Neural cell (in vitro differentiated cells): ENCODE measurements at regions not wholly inside any gene's neighbourhood (a gene's known extent, or its start where the extent isn't known, plus 50 kb on each side); places are given as distances from the start of the nearest gene placed in this dataset.
A peak's percentile ranks its signal among the peaks of the same experiment; 100 is the strongest.

Experiments
- H2AFZ ChIP-seq: fragments of 200-600, 300-800 bp; sonication (generic), shearing (Covaris generic); 2 replicates; pipeline ENCODE4 v1.6.0; 2014; ENCODE audit warnings: low read depth, mild to moderate bottlenecking, antibody characterized with exemption, low read length, moderate library complexity
- H3F3A ChIP-seq: fragments of 200-600 bp; shearing (Covaris generic); 2 replicates; pipeline ENCODE4 v1.6.1; 2016; ENCODE audit warnings: mild to moderate bottlenecking, moderate library complexity, mixed read lengths, antibody characterized with exemption, low read length; ENCODE audit not compliant: insufficient read depth, poor library complexity, severe bottlenecking
- H3K27ac ChIP-seq: fragments of 200-600, 300-800 bp; sonication (generic), shearing (Covaris generic); 2 replicates; pipeline ENCODE4 v1.5.1; 2014; ENCODE audit warnings: mild to moderate bottlenecking, low read length, moderate library complexity
- H3K27me3 ChIP-seq: fragments of 300-800, 200-600 bp; sonication (generic), shearing (Covaris generic); 2 replicates; pipeline ENCODE4 v1.6.0; 2014; ENCODE audit warnings: mild to moderate bottlenecking, low read depth, low read length, moderate library complexity; ENCODE audit not compliant: insufficient read depth
- H3K36me3 ChIP-seq: fragments of 300-800, 200-600 bp; sonication (generic), shearing (Covaris generic); 2 replicates; pipeline ENCODE4 v1.5.1; 2014; ENCODE audit warnings: mild to moderate bottlenecking, antibody characterized with exemption, low read length, moderate library complexity; ENCODE audit not compliant: insufficient read depth
- H3K4me2 ChIP-seq: fragments of 300-800, 200-600 bp; sonication (generic), shearing (Covaris generic); 2 replicates; pipeline ENCODE4 v1.6.0; 2014; ENCODE audit warnings: mild to moderate bottlenecking, low read length
- H3K4me3 ChIP-seq: fragments of 300-800, 200-600 bp; sonication (generic), shearing (Covaris generic); 2 replicates; pipeline ENCODE4 v1.5.1; 2014; ENCODE audit warnings: mild to moderate bottlenecking, low read length, moderate library complexity
- H3K79me2 ChIP-seq: fragments of 200-600 bp; shearing (Covaris generic); replicated peaks from 2 replicates; pipeline ENCODE4 v1.6.0; 2014; ENCODE audit warnings: mild to moderate bottlenecking, low read length, moderate library complexity; ENCODE audit not compliant: insufficient read depth
- H3K9ac ChIP-seq: fragments of 300-800, 200-600 bp; sonication (generic), shearing (Covaris generic); 2 replicates; pipeline ENCODE4 v1.6.1; 2016; ENCODE audit warnings: mild to moderate bottlenecking, low read length, mixed read lengths
- H3K9me2 ChIP-seq: fragments of 200-600 bp; shearing (Covaris generic); 2 replicates; pipeline ENCODE4 v1.6.1; 2016; ENCODE audit warnings: mild to moderate bottlenecking, low read length, mixed read lengths; ENCODE audit not compliant: insufficient read depth
- H3K9me3 ChIP-seq: fragments of 200-600, 300-800 bp; sonication (generic), shearing (Covaris generic); 2 replicates; pipeline ENCODE4 v1.6.1; 2016; ENCODE audit warnings: mild to moderate bottlenecking, mixed run types, low read length, moderate library complexity, mixed read lengths
- H4K20me1 ChIP-seq: fragments of 200-600 bp; shearing (Covaris generic); 2 replicates; pipeline ENCODE4 v1.6.1; 2016; ENCODE audit warnings: mild to moderate bottlenecking, mixed run types; ENCODE audit not compliant: insufficient read depth
- CTCF ChIP-seq: fragments of 450-650 bp; IDR thresholded peaks from 2 replicates; pipeline ENCODE4 v1.5.1; 2014; ENCODE audit warnings: antibody characterized with exemption, mild to moderate bottlenecking, moderate library complexity; ENCODE audit not compliant: poor library complexity, severe bottlenecking
- EP300 ChIP-seq: fragments of 450-650 bp; conservative IDR thresholded peaks from 2 replicates; pipeline ENCODE4 v1.6.1; 2014; ENCODE audit warnings: antibody characterized with exemption, mild to moderate bottlenecking, moderate library complexity; ENCODE audit not compliant: poor library complexity, severe bottlenecking
- EZH2 ChIP-seq: fragments of 200-600, 300-800 bp; shearing (Covaris generic), sonication (generic); IDR thresholded peaks from 2 replicates; pipeline ENCODE4 v1.6.1; 2014; ENCODE audit warnings: antibody characterized with exemption, low read length, borderline replicate concordance, mild to moderate bottlenecking; ENCODE audit not compliant: insufficient read depth, poor library complexity, severe bottlenecking
- MXI1 ChIP-seq: fragments of 450-650 bp; conservative IDR thresholded peaks from 2 replicates; pipeline ENCODE4 v1.6.1; 2014; ENCODE audit warnings: antibody characterized with exemption, mild to moderate bottlenecking; ENCODE audit not compliant: poor library complexity, severe bottlenecking
- POLR2AphosphoS5 ChIP-seq: IDR thresholded peaks from 2 replicates; pipeline ENCODE4 v1.6.1; 2012
- RAD21 ChIP-seq: fragments of 450-650 bp; conservative IDR thresholded peaks from 2 replicates; pipeline ENCODE4 v1.6.1; 2014; ENCODE audit warnings: antibody characterized with exemption, mild to moderate bottlenecking, moderate library complexity
- SMC3 ChIP-seq: fragments of 450-650 bp; conservative IDR thresholded peaks from 2 replicates; pipeline ENCODE4 v1.6.1; 2014; ENCODE audit warnings: antibody characterized with exemption, mild to moderate bottlenecking, moderate library complexity; ENCODE audit not compliant: poor library complexity
- TAF1 ChIP-seq: IDR thresholded peaks from 2 replicates; pipeline ENCODE4 v1.6.1; 2012; ENCODE audit warnings: low read depth
- TF ChIP-seq, protein P1 (sequence below): IDR thresholded peaks from 2 replicates; pipeline ENCODE4 v1.6.1; 2012; ENCODE audit warnings: borderline replicate concordance

DNA sequence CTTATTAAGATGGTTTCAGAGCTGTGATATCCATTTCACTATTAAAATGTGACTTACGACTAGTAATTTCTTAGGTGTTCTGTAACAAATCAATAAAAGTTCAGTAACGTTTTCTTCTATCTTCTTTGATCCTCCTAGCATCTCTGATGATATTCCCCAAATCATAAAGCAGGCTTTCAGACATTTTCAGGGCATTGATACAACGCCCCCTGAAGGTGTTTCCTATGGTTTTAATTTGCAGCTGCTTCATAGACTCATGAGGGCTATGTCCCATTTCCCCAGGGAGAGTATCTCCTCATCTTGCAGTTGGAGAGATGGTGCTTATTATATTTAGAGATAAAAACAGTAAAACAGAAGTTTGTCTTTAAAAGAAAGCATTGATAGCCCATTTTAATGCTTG lies 246.8 kb upstream of the CNTN3 start:
- Histone ChIP-seq H3K9me2 (no peaks in the 10 kb centered on the region), H3K9ac (no peak overlapping the region), H3F3A (no peaks in the 10 kb centered on the region), H3K9me3 (no peaks in the 10 kb centered on the region), H2AFZ (no peak overlapping the region), H4K20me1 (no peaks in the 10 kb centered on the region), H3K4me2 (no peak overlapping the region), H3K27ac (no peak overlapping the region), H3K27me3 (no peaks in the 10 kb centered on the region), H3K4me3 (no peak overlapping the region), H3K36me3 (no peaks in the 10 kb centered on the region), H3K79me2 (no peaks in the 10 kb centered on the region)
- no peak for TF ChIP-seq EP300
- TF ChIP-seq CTCF, result no peak
- TF ChIP-seq SMC3, result no peak
- TF ChIP-seq RAD21, result no peak
- no peak for TF ChIP-seq TAF1
- TF ChIP-seq, protein P1, sequence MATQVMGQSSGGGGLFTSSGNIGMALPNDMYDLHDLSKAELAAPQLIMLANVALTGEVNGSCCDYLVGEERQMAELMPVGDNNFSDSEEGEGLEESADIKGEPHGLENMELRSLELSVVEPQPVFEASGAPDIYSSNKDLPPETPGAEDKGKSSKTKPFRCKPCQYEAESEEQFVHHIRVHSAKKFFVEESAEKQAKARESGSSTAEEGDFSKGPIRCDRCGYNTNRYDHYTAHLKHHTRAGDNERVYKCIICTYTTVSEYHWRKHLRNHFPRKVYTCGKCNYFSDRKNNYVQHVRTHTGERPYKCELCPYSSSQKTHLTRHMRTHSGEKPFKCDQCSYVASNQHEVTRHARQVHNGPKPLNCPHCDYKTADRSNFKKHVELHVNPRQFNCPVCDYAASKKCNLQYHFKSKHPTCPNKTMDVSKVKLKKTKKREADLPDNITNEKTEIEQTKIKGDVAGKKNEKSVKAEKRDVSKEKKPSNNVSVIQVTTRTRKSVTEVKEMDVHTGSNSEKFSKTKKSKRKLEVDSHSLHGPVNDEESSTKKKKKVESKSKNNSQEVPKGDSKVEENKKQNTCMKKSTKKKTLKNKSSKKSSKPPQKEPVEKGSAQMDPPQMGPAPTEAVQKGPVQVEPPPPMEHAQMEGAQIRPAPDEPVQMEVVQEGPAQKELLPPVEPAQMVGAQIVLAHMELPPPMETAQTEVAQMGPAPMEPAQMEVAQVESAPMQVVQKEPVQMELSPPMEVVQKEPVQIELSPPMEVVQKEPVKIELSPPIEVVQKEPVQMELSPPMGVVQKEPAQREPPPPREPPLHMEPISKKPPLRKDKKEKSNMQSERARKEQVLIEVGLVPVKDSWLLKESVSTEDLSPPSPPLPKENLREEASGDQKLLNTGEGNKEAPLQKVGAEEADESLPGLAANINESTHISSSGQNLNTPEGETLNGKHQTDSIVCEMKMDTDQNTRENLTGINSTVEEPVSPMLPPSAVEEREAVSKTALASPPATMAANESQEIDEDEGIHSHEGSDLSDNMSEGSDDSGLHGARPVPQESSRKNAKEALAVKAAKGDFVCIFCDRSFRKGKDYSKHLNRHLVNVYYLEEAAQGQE, result no peak
- no peak for TF ChIP-seq POLR2AphosphoS5
- no peak for TF ChIP-seq EZH2
- no peak for TF ChIP-seq MXI1

GRCh38 chr3:74858086-74858485 lies 243.6 kb upstream of the CNTN3 start:
- Histone ChIP-seq H3K9me3 (no peaks in the 10 kb centered on the region), H3K4me2 (peak overlapping the region; percentile 4), H3K36me3 (no peaks in the 10 kb centered on the region), H3K27me3 (no peaks in the 10 kb centered on the region), H3K9me2 (no peaks in the 10 kb centered on the region), H4K20me1 (no peaks in the 10 kb centered on the region), H3K4me3 (no peak overlapping the region), H3F3A (no peaks in the 10 kb centered on the region), H2AFZ (no peak overlapping the region), H3K9ac (no peak overlapping the region), H3K27ac (peak overlapping the region; percentile 67), H3K79me2 (no peaks in the 10 kb centered on the region)
- no peak for TF ChIP-seq EZH2
- TF ChIP-seq MXI1, result no peak
- TF ChIP-seq, protein P1, result no peak
- TF ChIP-seq RAD21, result no peak
- no peak for TF ChIP-seq POLR2AphosphoS5
- TF ChIP-seq CTCF, result no peak
- TF ChIP-seq SMC3, result no peak
- TF ChIP-seq TAF1, result no peak
- TF ChIP-seq EP300, result no peak
